ENCODE measurements at regions not wholly inside any gene's neighbourhood (a gene's known extent, or its start where the extent isn't known, plus 50 kb on each side); places are given as distances from the start of the nearest gene placed in this dataset.

DNA sequence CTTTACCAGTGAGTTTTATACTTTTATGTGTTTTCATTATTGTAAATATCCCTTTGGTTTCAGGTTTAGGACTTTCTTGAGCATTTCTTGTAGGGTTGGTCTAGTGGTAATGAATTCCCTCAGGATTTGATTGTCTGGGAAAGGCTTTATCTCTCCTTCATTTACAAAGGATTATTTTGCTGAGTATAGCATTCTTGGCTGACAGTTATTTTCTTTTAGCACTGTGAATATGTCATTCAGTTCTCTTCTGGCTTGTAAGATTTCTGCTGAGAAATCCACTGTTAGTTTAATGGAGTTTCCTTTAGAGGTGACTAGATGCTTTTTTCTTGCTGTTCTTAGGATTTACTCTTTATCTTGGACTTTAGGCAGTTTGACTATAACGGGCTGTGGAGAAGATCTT, 373.9 kb downstream of the TSN start:
- Histone ChIP-seq H3K4me3 (ENCODE audit: low read length in 3 of 3) (no peak overlapping the region), H3K27ac (ENCODE audit: low read depth, low read length) (no peak overlapping the region), H3K9me3 (ENCODE audit: control insufficient read depth in 3 of 3, low read length in 3 of 3) (peaks cover 2 to 6% (median 4%) of the 10 kb centered on the region in 3 donors), H3K4me1 (ENCODE audit: control insufficient read depth in 3 of 3, insufficient read depth in 3 of 3, low read length in 3 of 3) (no peaks in the 10 kb centered on the region), H3K9ac (ENCODE audit: low read depth in 1 of 3, low read length in 3 of 3) (no peak overlapping the region), H3K27me3 (ENCODE audit: control insufficient read depth in 3 of 3, insufficient read depth in 3 of 3, low read length in 3 of 3) (peaks cover 0 to 2% (median 0%) of the 10 kb centered on the region in 3 donors), H3K36me3 (ENCODE audit: control insufficient read depth in 3 of 3, insufficient read depth in 3 of 3, low read length in 3 of 3) (no peaks in the 10 kb centered on the region)

DNA sequence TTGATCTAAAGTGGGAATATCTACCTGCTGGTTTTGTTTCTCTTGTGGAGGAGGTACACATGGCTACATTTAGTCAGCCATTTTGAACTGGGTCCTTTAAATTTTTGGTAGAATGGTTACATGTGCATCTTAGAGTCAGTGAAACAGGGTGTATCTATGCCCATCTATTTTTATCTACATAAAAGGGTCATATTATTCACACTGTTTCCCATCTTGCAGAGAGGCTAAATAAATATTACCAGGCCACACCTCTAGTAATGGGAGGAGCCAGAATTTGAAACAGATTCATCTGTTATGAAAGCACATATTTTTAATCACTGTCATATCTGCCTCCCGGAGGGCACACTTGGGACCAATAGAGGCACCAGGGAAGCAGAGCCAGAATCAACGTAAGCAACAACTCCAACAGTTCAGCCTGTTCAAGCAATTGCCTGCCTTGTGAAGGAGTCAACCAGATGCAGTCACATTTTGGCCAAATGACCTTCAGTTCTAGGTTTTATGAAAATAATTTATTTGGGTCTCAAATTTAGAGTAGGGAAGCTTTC, 376.8 kb downstream of the TSN start:
- no peak overlapping the region for H3K27ac ChIP-seq (ENCODE audit: low read depth, low read length)
- no peak overlapping the region for H3K9ac ChIP-seq (ENCODE audit: low read depth in 1 of 3, low read length in 3 of 3)
- no peaks in the 10 kb centered on the region for H3K27me3 ChIP-seq (ENCODE audit: control insufficient read depth in 3 of 3, insufficient read depth in 3 of 3, low read length in 3 of 3)
- H3K9me3 ChIP-seq (ENCODE audit: control insufficient read depth in 3 of 3, low read length in 3 of 3): peaks cover 2 to 6% (median 4%) of the 10 kb centered on the region in 3 donors
- H3K36me3 ChIP-seq (ENCODE audit: control insufficient read depth in 3 of 3, insufficient read depth in 3 of 3, low read length in 3 of 3): no peaks in the 10 kb centered on the region
- H3K4me1 ChIP-seq (ENCODE audit: control insufficient read depth in 3 of 3, insufficient read depth in 3 of 3, low read length in 3 of 3): no peaks in the 10 kb centered on the region
- H3K4me3 ChIP-seq (ENCODE audit: low read length in 3 of 3): no peak overlapping the region

DNA sequence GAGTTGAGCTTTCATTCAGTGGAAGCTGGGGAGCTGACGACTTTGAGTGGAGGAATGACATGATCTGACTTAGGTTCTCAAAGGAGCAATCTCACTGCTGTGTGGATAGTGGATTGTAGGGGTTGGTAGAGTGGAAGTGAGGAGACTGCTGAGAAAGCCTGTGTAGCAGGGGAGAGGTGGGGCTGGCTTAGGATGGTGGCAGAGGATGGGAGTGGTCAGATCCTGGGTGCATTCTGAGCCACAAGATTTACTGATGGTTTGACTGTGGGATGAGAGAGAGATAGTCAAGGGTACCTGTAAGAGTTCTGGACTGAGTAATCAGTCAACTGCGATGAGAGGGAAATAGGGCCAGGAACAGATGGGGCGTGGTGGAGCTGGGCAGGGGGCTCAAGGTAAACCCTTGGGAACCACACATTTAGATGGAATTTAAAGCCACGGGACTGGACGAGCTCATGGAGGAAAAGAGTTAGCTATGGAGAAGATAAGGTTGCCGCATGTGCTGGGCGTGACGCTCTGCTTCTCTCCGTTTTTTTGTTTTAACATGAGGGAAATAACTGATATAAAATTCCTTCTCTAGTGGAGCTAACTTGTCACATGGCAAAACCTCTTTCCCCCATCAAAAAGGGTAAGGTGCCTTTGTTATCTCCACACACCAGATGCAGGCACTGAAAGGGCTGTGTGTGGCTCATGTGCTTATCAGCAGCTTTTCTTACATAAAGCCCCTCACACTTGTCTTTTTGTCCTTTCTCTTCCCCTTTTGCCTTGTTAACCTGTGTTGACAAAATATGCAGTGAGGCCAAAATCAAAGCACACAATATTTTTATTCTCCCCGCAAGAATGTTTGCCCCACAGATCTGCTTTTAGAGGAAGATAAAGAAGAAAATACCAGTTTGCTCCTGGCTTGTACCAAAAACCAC, 379.8 kb downstream of the TSN start:
- H3K27me3 ChIP-seq (ENCODE audit: control insufficient read depth in 3 of 3, insufficient read depth in 3 of 3, low read length in 3 of 3): no peaks in the 10 kb centered on the region
- no peak overlapping the region for H3K9ac ChIP-seq (ENCODE audit: low read depth in 1 of 3, low read length in 3 of 3)
- peaks cover 2 to 5% (median 4%) of the 10 kb centered on the region in 3 donors for H3K9me3 ChIP-seq (ENCODE audit: control insufficient read depth in 3 of 3, low read length in 3 of 3)
- no peaks in the 10 kb centered on the region for H3K4me1 ChIP-seq (ENCODE audit: control insufficient read depth in 3 of 3, insufficient read depth in 3 of 3, low read length in 3 of 3)
- no peak overlapping the region for H3K4me3 ChIP-seq (ENCODE audit: low read length in 3 of 3)
- no peaks in the 10 kb centered on the region for H3K36me3 ChIP-seq (ENCODE audit: control insufficient read depth in 3 of 3, insufficient read depth in 3 of 3, low read length in 3 of 3)
- H3K27ac ChIP-seq (ENCODE audit: low read depth, low read length): no peak overlapping the region

GRCh38 chr2:122136056-122136455, 380.6 kb downstream of the TSN start:
- no peaks in the 10 kb centered on the region for H3K4me1 ChIP-seq (ENCODE audit: control insufficient read depth in 3 of 3, insufficient read depth in 3 of 3, low read length in 3 of 3)
- no peaks in the 10 kb centered on the region for H3K36me3 ChIP-seq (ENCODE audit: control insufficient read depth in 3 of 3, insufficient read depth in 3 of 3, low read length in 3 of 3)
- H3K27ac ChIP-seq (ENCODE audit: low read depth, low read length): no peak overlapping the region
- H3K9ac ChIP-seq (ENCODE audit: low read depth in 1 of 3, low read length in 3 of 3): no peak overlapping the region
- no peaks in the 10 kb centered on the region for H3K9me3 ChIP-seq (ENCODE audit: control insufficient read depth in 3 of 3, low read length in 3 of 3)
- no peaks in the 10 kb centered on the region for H3K27me3 ChIP-seq (ENCODE audit: control insufficient read depth in 3 of 3, insufficient read depth in 3 of 3, low read length in 3 of 3)
- no peak overlapping the region for H3K4me3 ChIP-seq (ENCODE audit: low read length in 3 of 3)

DNA sequence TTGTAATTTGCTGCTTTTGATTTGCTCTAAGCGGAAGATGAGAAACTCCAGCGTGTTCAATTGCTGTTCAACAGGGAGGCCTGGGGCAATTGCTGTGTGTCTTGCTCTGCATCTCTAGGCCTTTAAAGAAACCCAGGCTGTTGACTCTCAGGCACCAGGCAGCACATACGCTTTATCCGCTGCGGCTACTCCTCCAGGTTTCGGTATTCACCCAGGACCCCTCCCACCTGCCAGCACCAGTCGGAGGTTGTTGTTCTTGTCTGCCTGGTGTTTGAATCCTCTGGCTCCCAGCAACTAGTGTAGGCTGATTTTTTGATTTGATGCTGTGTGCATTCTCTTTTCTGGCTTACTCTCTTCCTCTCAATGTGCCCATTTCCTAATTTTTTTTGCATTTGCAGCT, 383.1 kb downstream of the TSN start:
- H3K9me3 ChIP-seq (ENCODE audit: control insufficient read depth in 3 of 3, low read length in 3 of 3): no peaks in the 10 kb centered on the region
- no peaks in the 10 kb centered on the region for H3K27me3 ChIP-seq (ENCODE audit: control insufficient read depth in 3 of 3, insufficient read depth in 3 of 3, low read length in 3 of 3)
- no peak overlapping the region for H3K4me3 ChIP-seq (ENCODE audit: low read length in 3 of 3)
- no peak overlapping the region for H3K9ac ChIP-seq (ENCODE audit: low read depth in 1 of 3, low read length in 3 of 3)
- H3K4me1 ChIP-seq (ENCODE audit: control insufficient read depth in 3 of 3, insufficient read depth in 3 of 3, low read length in 3 of 3): no peaks in the 10 kb centered on the region
- no peak overlapping the region for H3K27ac ChIP-seq (ENCODE audit: low read depth, low read length)
- H3K36me3 ChIP-seq (ENCODE audit: control insufficient read depth in 3 of 3, insufficient read depth in 3 of 3, low read length in 3 of 3): no peaks in the 10 kb centered on the region

DNA sequence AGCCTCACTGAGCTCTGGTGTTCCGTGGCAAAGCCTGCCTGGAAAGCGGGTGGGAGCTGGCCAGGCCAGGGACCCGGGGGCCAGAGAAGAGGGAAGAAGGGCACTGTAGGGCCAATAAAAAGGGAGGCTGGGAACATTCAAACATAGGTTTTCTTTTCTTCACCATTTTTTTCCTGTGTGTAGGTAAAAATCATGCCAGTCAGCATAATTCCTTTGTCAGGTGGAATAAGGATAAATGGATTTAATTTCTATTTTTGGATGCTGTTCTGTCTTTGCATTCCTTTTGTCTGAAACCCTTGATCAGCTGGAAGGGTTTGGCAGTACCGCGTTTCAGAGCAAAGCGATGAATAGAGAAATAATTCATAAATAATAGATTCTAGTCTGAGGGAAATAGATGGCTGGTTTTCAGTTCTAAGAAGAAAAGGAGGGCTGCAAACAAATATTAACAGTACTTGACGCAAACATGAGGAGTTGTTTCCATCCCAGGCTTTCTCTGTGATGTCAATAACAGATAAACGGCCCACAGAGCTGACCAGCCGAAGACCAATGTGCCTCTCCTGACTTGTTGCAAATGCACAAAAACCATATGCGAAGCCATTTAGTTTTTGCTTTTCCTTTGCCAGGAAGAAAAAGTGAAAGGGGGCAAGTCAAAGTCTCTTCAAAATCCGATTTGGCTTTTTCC, 384.4 kb downstream of the TSN start:
- Histone ChIP-seq H3K36me3 (ENCODE audit: control insufficient read depth in 3 of 3, insufficient read depth in 3 of 3, low read length in 3 of 3) (no peaks in the 10 kb centered on the region), H3K9ac (ENCODE audit: low read depth in 1 of 3, low read length in 3 of 3) (no peak overlapping the region), H3K4me1 (ENCODE audit: control insufficient read depth in 3 of 3, insufficient read depth in 3 of 3, low read length in 3 of 3) (no peaks in the 10 kb centered on the region), H3K27me3 (ENCODE audit: control insufficient read depth in 3 of 3, insufficient read depth in 3 of 3, low read length in 3 of 3) (no peaks in the 10 kb centered on the region), H3K27ac (ENCODE audit: low read depth, low read length) (no peak overlapping the region), H3K9me3 (ENCODE audit: control insufficient read depth in 3 of 3, low read length in 3 of 3) (no peaks in the 10 kb centered on the region), H3K4me3 (ENCODE audit: low read length in 3 of 3) (no peak overlapping the region)

- Histone ChIP-seq H3K4me1 (ENCODE audit: control insufficient read depth in 3 of 3, insufficient read depth in 3 of 3, low read length in 3 of 3) (no peaks in the 10 kb centered on the region), H3K27me3 (ENCODE audit: control insufficient read depth in 3 of 3, insufficient read depth in 3 of 3, low read length in 3 of 3) (no peaks in the 10 kb centered on the region), H3K27ac (ENCODE audit: low read depth, low read length) (no peak overlapping the region), H3K4me3 (ENCODE audit: low read length in 3 of 3) (no peak overlapping the region), H3K9me3 (ENCODE audit: control insufficient read depth in 3 of 3, low read length in 3 of 3) (no peaks in the 10 kb centered on the region), H3K9ac (ENCODE audit: low read depth in 1 of 3, low read length in 3 of 3) (no peak overlapping the region), H3K36me3 (ENCODE audit: control insufficient read depth in 3 of 3, insufficient read depth in 3 of 3, low read length in 3 of 3) (no peaks in the 10 kb centered on the region)
These were observed 389.4 kb downstream of the TSN start for GRCh38 chr2:122144884-122145283.

DNA sequence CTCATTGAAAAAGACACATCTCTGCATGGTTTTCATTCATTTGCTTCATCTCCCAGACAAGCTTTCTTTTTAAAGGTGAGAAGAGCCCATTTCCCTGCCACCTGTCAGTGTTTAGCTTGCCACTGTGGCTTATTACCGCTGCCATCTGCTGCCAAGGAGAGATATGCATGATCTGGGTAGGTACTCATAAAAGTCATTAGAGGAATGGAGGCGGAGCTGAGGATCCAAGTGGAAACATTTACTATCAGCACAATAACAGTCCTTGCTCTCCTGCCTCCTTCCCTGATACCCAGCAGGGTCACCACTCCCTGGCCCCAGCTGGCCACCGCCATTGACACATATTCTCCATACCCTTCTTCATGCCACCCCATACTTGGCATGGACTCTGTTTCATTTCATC, 390.4 kb downstream of the TSN start:
- Histone ChIP-seq H3K9ac (ENCODE audit: low read depth in 1 of 3, low read length in 3 of 3) (no peak overlapping the region), H3K4me1 (ENCODE audit: control insufficient read depth in 3 of 3, insufficient read depth in 3 of 3, low read length in 3 of 3) (peaks cover 0 to under 1% (median 0%) of the 10 kb centered on the region in 3 donors), H3K4me3 (ENCODE audit: low read length in 3 of 3) (no peak overlapping the region), H3K27ac (ENCODE audit: low read depth, low read length) (no peak overlapping the region), H3K27me3 (ENCODE audit: control insufficient read depth in 3 of 3, insufficient read depth in 3 of 3, low read length in 3 of 3) (no peaks in the 10 kb centered on the region), H3K36me3 (ENCODE audit: control insufficient read depth in 3 of 3, insufficient read depth in 3 of 3, low read length in 3 of 3) (no peaks in the 10 kb centered on the region), H3K9me3 (ENCODE audit: control insufficient read depth in 3 of 3, low read length in 3 of 3) (no peaks in the 10 kb centered on the region)

DNA sequence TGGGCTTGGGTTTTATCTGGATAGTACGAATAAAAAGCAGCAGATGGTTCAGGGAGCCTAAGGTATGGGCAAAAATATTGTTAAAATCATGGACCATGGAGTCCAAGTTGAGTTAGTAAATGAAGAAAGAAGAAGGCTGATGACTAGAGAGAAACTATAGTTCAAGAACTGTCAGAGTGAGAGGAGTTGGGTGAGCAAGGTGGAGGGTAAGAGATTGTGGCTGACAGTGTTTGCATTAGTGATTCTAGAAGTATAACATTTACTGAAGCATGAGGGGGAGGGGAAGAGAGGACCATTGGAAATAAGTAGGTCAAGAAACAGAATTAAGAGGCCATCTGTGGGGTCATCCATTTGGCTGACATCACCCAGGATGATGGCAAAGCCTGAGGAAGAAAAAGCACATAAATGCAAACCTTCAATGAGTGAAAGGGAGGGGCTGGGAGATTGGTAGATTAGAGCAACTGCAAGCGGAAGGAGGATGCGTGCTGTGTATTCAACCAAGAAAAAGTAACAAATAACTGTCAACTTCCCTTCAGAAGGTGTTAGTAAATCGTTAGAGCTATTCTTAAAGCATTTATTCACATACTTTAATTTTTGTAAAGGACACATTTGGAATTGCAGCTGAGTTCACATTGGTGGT, 392.8 kb downstream of the TSN start:
- Histone ChIP-seq H3K9me3 (ENCODE audit: control insufficient read depth in 3 of 3, low read length in 3 of 3) (no peaks in the 10 kb centered on the region), H3K27me3 (ENCODE audit: control insufficient read depth in 3 of 3, insufficient read depth in 3 of 3, low read length in 3 of 3) (no peaks in the 10 kb centered on the region), H3K4me3 (ENCODE audit: low read length in 3 of 3) (no peak overlapping the region), H3K4me1 (ENCODE audit: control insufficient read depth in 3 of 3, insufficient read depth in 3 of 3, low read length in 3 of 3) (peaks cover 0 to 2% (median 0%) of the 10 kb centered on the region in 3 donors), H3K9ac (ENCODE audit: low read depth in 1 of 3, low read length in 3 of 3) (no peak overlapping the region), H3K36me3 (ENCODE audit: control insufficient read depth in 3 of 3, insufficient read depth in 3 of 3, low read length in 3 of 3) (no peaks in the 10 kb centered on the region), H3K27ac (ENCODE audit: low read depth, low read length) (no peak overlapping the region)

All from skeletal muscle tissue (tissue), 3 donors.